ENCODE measurements at regions not wholly inside any gene's neighbourhood (a gene's known extent, or its start where the extent isn't known, plus 50 kb on each side); places are given as distances from the start of the nearest gene placed in this dataset.
A peak's percentile ranks its signal among the peaks of the same experiment; 100 is the strongest.
"Not testable (repeated sequence)": the region's sequence is repeated elsewhere in the genome, so short reads cannot be mapped to it uniquely, and the experiment has no call there.

DNA sequence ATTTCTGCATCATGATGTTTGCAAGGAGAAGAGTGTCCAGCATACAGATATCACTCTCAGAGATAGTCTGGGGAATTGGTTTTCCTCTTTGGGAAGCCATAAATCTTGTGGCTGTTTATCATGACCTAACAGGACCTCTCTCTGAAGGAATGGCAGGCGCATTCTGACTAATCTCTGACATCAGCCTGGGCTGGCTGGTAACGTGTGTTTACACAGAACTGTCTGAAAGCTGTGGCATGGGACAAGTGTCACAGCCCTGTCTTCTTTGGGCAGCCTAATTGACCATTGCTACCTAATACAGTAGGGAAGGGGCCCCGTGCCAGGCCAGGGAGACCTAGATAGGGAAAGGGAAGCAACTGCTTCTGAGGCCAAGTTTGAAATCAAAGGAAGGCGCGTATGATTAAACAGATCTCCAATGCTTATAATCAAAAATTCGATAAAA is 73.9 kb upstream of the CABCOCO1 start:
- intact Hi-C loops (cut with micrococcal nuclease), result loop anchor here (1.0 kb wide), 1 partner anchor 111 kb away; no protein-coding TSS in a partner anchor
- no peaks in the 10 kb centered on the region for H3K9me3 ChIP-seq (ENCODE audit: low read length)
- H4K20me1 ChIP-seq (ENCODE audit: low read length), result no peaks in the 10 kb centered on the region
- no peak for TF ChIP-seq EZH2 (IDR thresholded peaks at IDR 0.05; ENCODE audit: low read length, unreplicated experiment)
- TF ChIP-seq EZH2phosphoT487 (IDR thresholded peaks at IDR 0.05; ENCODE audit: borderline replicate concordance, low read length), result no peak
- TF ChIP-seq, protein P1, sequence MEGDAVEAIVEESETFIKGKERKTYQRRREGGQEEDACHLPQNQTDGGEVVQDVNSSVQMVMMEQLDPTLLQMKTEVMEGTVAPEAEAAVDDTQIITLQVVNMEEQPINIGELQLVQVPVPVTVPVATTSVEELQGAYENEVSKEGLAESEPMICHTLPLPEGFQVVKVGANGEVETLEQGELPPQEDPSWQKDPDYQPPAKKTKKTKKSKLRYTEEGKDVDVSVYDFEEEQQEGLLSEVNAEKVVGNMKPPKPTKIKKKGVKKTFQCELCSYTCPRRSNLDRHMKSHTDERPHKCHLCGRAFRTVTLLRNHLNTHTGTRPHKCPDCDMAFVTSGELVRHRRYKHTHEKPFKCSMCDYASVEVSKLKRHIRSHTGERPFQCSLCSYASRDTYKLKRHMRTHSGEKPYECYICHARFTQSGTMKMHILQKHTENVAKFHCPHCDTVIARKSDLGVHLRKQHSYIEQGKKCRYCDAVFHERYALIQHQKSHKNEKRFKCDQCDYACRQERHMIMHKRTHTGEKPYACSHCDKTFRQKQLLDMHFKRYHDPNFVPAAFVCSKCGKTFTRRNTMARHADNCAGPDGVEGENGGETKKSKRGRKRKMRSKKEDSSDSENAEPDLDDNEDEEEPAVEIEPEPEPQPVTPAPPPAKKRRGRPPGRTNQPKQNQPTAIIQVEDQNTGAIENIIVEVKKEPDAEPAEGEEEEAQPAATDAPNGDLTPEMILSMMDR (conservative IDR thresholded peaks at IDR 0.05; ENCODE audit: low read depth, low read length), result no peak
- no peak overlapping the region for H3K9ac ChIP-seq (ENCODE audit: low read length)
- no TSS peak for BruUV-seq (replicated peaks)
- CTCF ChIA-PET, result no interaction called here
- peaks cover 18% of the 10 kb centered on the region for H3K4me1 ChIP-seq (ENCODE audit: insufficient read depth, low read length)
- H3K79me2 ChIP-seq (ENCODE audit: low read length), result no peaks in the 10 kb centered on the region
- no peak overlapping the region for H3K4me3 ChIP-seq (ENCODE audit: low read length)
- H3F3A ChIP-seq (ENCODE audit: low read length, unreplicated experiment), result no peaks in the 10 kb centered on the region
- H3K4me2 ChIP-seq (ENCODE audit: low read length), result no peak overlapping the region
- ATAC-seq (no peak), DNase-seq (peak; percentile 33)
- H3K27me3 ChIP-seq (ENCODE audit: low read length), result no peaks in the 10 kb centered on the region
- POLR2A ChIA-PET (ENCODE audit: unreplicated experiment), result no interaction called here
- no peak overlapping the region for H2AFZ ChIP-seq (ENCODE audit: low read length)
- no peaks in the 10 kb centered on the region for H3K9me2 ChIP-seq (replicated peaks; ENCODE audit: low read length)
- no peak overlapping the region for H3K27ac ChIP-seq (ENCODE audit: low read length)
- H3K36me3 ChIP-seq (ENCODE audit: low read depth, low read length), result no peaks in the 10 kb centered on the region

DNA sequence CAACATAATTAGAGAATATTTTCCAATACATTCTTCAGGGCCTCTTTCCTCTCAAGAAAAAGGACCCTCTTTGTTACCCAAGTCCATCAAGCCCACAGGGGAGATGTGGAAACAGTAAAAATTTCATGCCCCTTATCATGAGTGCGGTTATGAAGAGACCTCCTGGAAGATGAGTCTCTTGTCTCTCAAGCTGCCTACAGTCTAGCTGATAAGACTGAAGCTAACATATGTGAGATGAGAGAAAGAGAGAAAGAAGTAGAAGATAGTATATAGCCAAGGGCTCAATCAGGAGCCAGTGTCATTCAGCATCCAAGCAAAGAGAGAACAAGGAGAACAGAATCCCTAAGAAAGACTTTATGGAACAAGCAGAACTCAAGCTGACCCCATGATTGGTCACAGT is 75.9 kb upstream of the CABCOCO1 start:
- Histone ChIP-seq H2AFZ (ENCODE audit: low read length) (no peak overlapping the region), H3K9me2 (replicated peaks; ENCODE audit: low read length) (no peaks in the 10 kb centered on the region), H3K4me2 (ENCODE audit: low read length) (no peak overlapping the region), H4K20me1 (ENCODE audit: low read length) (no peaks in the 10 kb centered on the region), H3K27ac (ENCODE audit: low read length) (no peak overlapping the region), H3K36me3 (ENCODE audit: low read depth, low read length) (no peaks in the 10 kb centered on the region), H3K4me1 (ENCODE audit: insufficient read depth, low read length) (peaks cover 18% of the 10 kb centered on the region), H3K9ac (ENCODE audit: low read length) (no peak overlapping the region), H3F3A (ENCODE audit: low read length, unreplicated experiment) (no peaks in the 10 kb centered on the region), H3K9me3 (ENCODE audit: low read length) (no peaks in the 10 kb centered on the region), H3K27me3 (ENCODE audit: low read length) (no peaks in the 10 kb centered on the region), H3K79me2 (ENCODE audit: low read length) (no peaks in the 10 kb centered on the region), H3K4me3 (ENCODE audit: low read length) (no peak overlapping the region)
- no peak for DNase-seq
- POLR2A ChIA-PET (ENCODE audit: unreplicated experiment), result no interaction called here
- TF ChIP-seq EZH2phosphoT487 (IDR thresholded peaks at IDR 0.05; ENCODE audit: borderline replicate concordance, low read length) (no peak), EZH2 (IDR thresholded peaks at IDR 0.05; ENCODE audit: low read length, unreplicated experiment) (no peak)
- TF ChIP-seq, protein P1 (conservative IDR thresholded peaks at IDR 0.05; ENCODE audit: low read depth, low read length), result no peak
- CTCF ChIA-PET, result no interaction called here
- intact Hi-C loops (cut with micrococcal nuclease), result no loop called here
- no TSS peak for BruUV-seq (replicated peaks)
- no peak for ATAC-seq

DNA sequence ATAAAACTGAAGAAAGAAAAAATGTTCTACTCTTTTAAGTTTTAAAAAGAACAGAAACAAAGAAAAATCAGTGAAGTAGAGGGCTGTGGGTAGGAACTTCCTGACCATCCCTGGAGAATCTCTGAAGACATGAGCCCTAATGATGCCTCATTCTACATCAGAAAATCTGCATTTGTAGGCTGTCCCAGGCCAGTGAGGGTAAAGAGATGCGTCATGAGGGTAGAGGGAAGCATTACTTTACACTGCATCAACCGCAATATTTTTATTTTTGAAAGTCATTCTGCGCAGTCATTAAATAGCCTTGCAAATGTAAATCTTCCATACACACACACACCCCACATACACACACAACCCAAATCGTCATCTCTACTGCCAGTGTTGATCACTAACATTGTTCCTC is 82.1 kb upstream of the CABCOCO1 start:
- H3K9ac ChIP-seq (ENCODE audit: low read length), result no peak overlapping the region
- ATAC-seq (no peak), DNase-seq (no peak)
- no peaks in the 10 kb centered on the region for H3K9me3 ChIP-seq (ENCODE audit: low read length)
- no peaks in the 10 kb centered on the region for H3K9me2 ChIP-seq (replicated peaks; ENCODE audit: low read length)
- H3K36me3 ChIP-seq (ENCODE audit: low read depth, low read length), result no peaks in the 10 kb centered on the region
- intact Hi-C loops (cut with micrococcal nuclease), result no loop called here
- H3F3A ChIP-seq (ENCODE audit: low read length, unreplicated experiment), result no peaks in the 10 kb centered on the region
- no peaks in the 10 kb centered on the region for H3K79me2 ChIP-seq (ENCODE audit: low read length)
- no peak overlapping the region for H3K4me2 ChIP-seq (ENCODE audit: low read length)
- no peak overlapping the region for H3K27ac ChIP-seq (ENCODE audit: low read length)
- ChIA-PET POLR2A (ENCODE audit: unreplicated experiment) (no interaction called here), CTCF (no interaction called here)
- H3K4me1 ChIP-seq (ENCODE audit: insufficient read depth, low read length), result no peaks in the 10 kb centered on the region
- no TSS peak for BruUV-seq (replicated peaks)
- H4K20me1 ChIP-seq (ENCODE audit: low read length), result no peaks in the 10 kb centered on the region
- no peak for TF ChIP-seq EZH2phosphoT487 (IDR thresholded peaks at IDR 0.05; ENCODE audit: borderline replicate concordance, low read length)
- TF ChIP-seq, protein P1 (conservative IDR thresholded peaks at IDR 0.05; ENCODE audit: low read depth, low read length), result no peak
- TF ChIP-seq EZH2 (IDR thresholded peaks at IDR 0.05; ENCODE audit: low read length, unreplicated experiment), result no peak
- H3K27me3 ChIP-seq (ENCODE audit: low read length), result no peaks in the 10 kb centered on the region
- H2AFZ ChIP-seq (ENCODE audit: low read length), result no peak overlapping the region
- no peak overlapping the region for H3K4me3 ChIP-seq (ENCODE audit: low read length)

DNA sequence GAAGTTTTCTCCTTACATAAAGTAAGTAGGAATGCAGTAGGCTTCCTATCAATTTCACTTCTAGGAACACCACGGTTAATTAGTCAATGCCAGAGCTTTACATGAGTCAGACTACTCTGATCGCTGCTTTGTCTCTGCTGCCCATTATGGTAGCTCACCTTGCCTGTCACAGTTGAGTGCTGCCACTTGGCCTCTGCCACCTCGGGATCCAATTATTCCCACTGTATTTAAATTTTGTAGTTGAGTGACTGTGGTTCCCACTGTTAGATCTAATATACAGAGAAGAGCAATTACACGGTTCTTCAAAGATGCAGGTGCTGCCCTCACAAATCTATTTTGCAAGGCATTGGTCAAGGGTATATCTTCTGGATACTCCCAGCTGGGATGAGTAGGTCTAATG is 92.5 kb upstream of the CABCOCO1 start:
- not testable (repeated sequence) for DNase-seq; H3K9me2 ChIP-seq (replicated peaks; ENCODE audit: low read length)

More for the DNA sequence above, 92.5 kb upstream of the CABCOCO1 start:
- BruUV-seq (replicated peaks); H2AFZ ChIP-seq (ENCODE audit: low read length); H3K9ac ChIP-seq (ENCODE audit: low read length); POLR2A ChIA-PET (ENCODE audit: unreplicated experiment); H3K79me2 ChIP-seq (ENCODE audit: low read length); H3K27ac ChIP-seq (ENCODE audit: low read length); H3F3A ChIP-seq (ENCODE audit: low read length, unreplicated experiment); CTCF ChIA-PET; ATAC-seq; H3K4me2 ChIP-seq (ENCODE audit: low read length); H4K20me1 ChIP-seq (ENCODE audit: low read length); intact Hi-C loops (cut with micrococcal nuclease); H3K4me3 ChIP-seq (ENCODE audit: low read length); H3K4me1 ChIP-seq (ENCODE audit: insufficient read depth, low read length); H3K36me3 ChIP-seq (ENCODE audit: low read depth, low read length); H3K27me3 ChIP-seq (ENCODE audit: low read length): not testable (repeated sequence)
- peaks cover 13% of the 10 kb centered on the region for H3K9me3 ChIP-seq (ENCODE audit: low read length)

Measured in PC-3 (cell line).